ENCODE measurements at regions not wholly inside any gene's neighbourhood (a gene's known extent, or its start where the extent isn't known, plus 50 kb on each side); places are given as distances from the start of the nearest gene placed in this dataset.

GRCh38 chr2:9063023-9063606, 59.6 kb upstream of the MBOAT2 start:
- no peaks in the 10 kb centered on the region for H3K36me3 ChIP-seq
- 74 to 82% methylated on average over 2 of the region's 2 CpGs for WGBS, 2 donors
- no peaks in the 10 kb centered on the region for H3K27me3 ChIP-seq
- H3K9me3 ChIP-seq, result peaks cover 10 to 17% (median 12%) of the 10 kb centered on the region in 4 donors
- ATAC-seq (ENCODE audit: low FRiP score in 2 of 2) (no peak), DNase-seq (no peak)
- H3K27ac ChIP-seq, result no peak overlapping the region
- no peaks in the 10 kb centered on the region for H3K4me1 ChIP-seq
- TF ChIP-seq POLR2A (IDR thresholded peaks at IDR 0.05) (no peak), CTCF (IDR thresholded peaks at IDR 0.05) (no peak), EP300 (IDR thresholded peaks at IDR 0.05) (no peak), POLR2AphosphoS5 (IDR thresholded peaks at IDR 0.05) (no peak)
- H3K4me3 ChIP-seq, result no peak overlapping the region

- no peak overlapping the region for H3K4me3 ChIP-seq
- ATAC-seq (ENCODE audit: low FRiP score in 2 of 2) (no peak), DNase-seq (no peak)
- H3K9me3 ChIP-seq, result peaks cover 4 to 9% (median 6%) of the 10 kb centered on the region in 4 donors
- TF ChIP-seq POLR2A (IDR thresholded peaks at IDR 0.05) (no peak), CTCF (IDR thresholded peaks at IDR 0.05) (no peak)
- H3K36me3 ChIP-seq, result no peaks in the 10 kb centered on the region
- no peaks in the 10 kb centered on the region for H3K4me1 ChIP-seq
- no peaks in the 10 kb centered on the region for H3K27me3 ChIP-seq
- H3K27ac ChIP-seq, result no peak overlapping the region
- WGBS, 2 donors, result 73 to 76% methylated on average over 4 of the region's 4 CpGs
Observed at GRCh38 chr2:9060819-9061218, 57.3 kb upstream of the MBOAT2 start.

- 82 to 84% methylated on average over 9 of the region's 9 CpGs for WGBS, 2 donors
- H3K27me3 ChIP-seq, result no peaks in the 10 kb centered on the region
Observed at GRCh38 chr2:9057939-9058761, 54.7 kb upstream of the MBOAT2 start.

GRCh38 chr2:9055471-9055870, 52.0 kb upstream of the MBOAT2 start:
- Histone ChIP-seq H3K27me3 (no peaks in the 10 kb centered on the region), H3K4me3 (no peak overlapping the region), H3K9me3 (no peaks in the 10 kb centered on the region), H3K36me3 (no peaks in the 10 kb centered on the region), H3K27ac (no peak overlapping the region), H3K4me1 (no peaks in the 10 kb centered on the region)
- DNase-seq (no peak), ATAC-seq (ENCODE audit: low FRiP score in 2 of 2) (no peak)
- 60 to 70% methylated on average over 4 of the region's 4 CpGs for WGBS, 2 donors
- no peak for TF ChIP-seq POLR2A (IDR thresholded peaks at IDR 0.05)
- TF ChIP-seq EP300 (IDR thresholded peaks at IDR 0.05), result no peak
- no peak for TF ChIP-seq POLR2AphosphoS5 (IDR thresholded peaks at IDR 0.05)
- no peak for TF ChIP-seq CTCF (IDR thresholded peaks at IDR 0.05)

More at GRCh38 chr2:9057939-9058761, 54.7 kb upstream of the MBOAT2 start:
- Histone ChIP-seq H3K27ac (no peak overlapping the region), H3K4me1 (no peaks in the 10 kb centered on the region), H3K36me3 (no peaks in the 10 kb centered on the region), H3K4me3 (no peak overlapping the region), H3K9me3 (no peaks in the 10 kb centered on the region)
- no peak for DNase-seq
- ATAC-seq (ENCODE audit: low FRiP score in 2 of 2), result peak in 1 of 2 donors; percentile 81
- TF ChIP-seq EP300 (IDR thresholded peaks at IDR 0.05), result no peak
- no peak for TF ChIP-seq CTCF (IDR thresholded peaks at IDR 0.05)
- TF ChIP-seq POLR2A (IDR thresholded peaks at IDR 0.05), result no peak
- no peak for TF ChIP-seq POLR2AphosphoS5 (IDR thresholded peaks at IDR 0.05)

Data from upper lobe of left lung (tissue), 6 donors.